B cell (primary cell): ENCODE measurements at regions not wholly inside any gene's neighbourhood (a gene's known extent, or its start where the extent isn't known, plus 50 kb on each side); places are given as distances from the start of the nearest gene placed in this dataset.

ENCODE experiments used
- ATAC-seq: fragments of 200-7000 bp; cut with Tn5 transposase; one replicate; pipeline ENCODE4 v1.10.0; 2021; ENCODE audit warnings: low read depth, mild to moderate bottlenecking, moderate number of reproducible peaks, moderate library complexity
- CTCF ChIA-PET: fragments of 350-600 bp; sonication (Branson Sonifier 250); formaldehyde crosslinking; loops from one replicate; lab custom pipeline; 2021; ENCODE audit warnings: antibody characterized with exemption, inconsistent platforms; lab: Charles Lee
- POLR2A ChIA-PET: fragments of 350-600 bp; sonication (Branson Sonifier 250); formaldehyde crosslinking; loops from one replicate; lab custom pipeline; 2021; ENCODE audit warnings: antibody characterized with exemption; lab: Charles Lee
- DNase-seq: peaks from one replicate; pipeline ENCODE4 v3.0.0; 2013
- H2AFZ ChIP-seq: 2 replicates; pipeline ENCODE4 v1.6.1; 2012; ENCODE audit warnings: mild to moderate bottlenecking, low read depth, low read length; ENCODE audit not compliant: insufficient read depth, poor library complexity, severe bottlenecking
- H3K27ac ChIP-seq, 2 donors: 1 replicate in 1 of 2; 2 replicates in 1 of 2; pipeline ENCODE4 v1.5.1; 2012 to 2013; ENCODE audit warnings: low read length in 2 of 2, mild to moderate bottlenecking in 2 of 2, moderate library complexity in 1 of 2
- H3K27me3 ChIP-seq, 4 experiments: fragments of 200-600 bp in 1 of 4; sonication (generic) in 1 of 4; replicated peaks in 1 of 4; 1 replicate in 2 of 4; 2 replicates in 2 of 4; pipeline versions ENCODE4 v1.6.1 to v1.7.0; 2013 to 2016; ENCODE audit warnings: low read length in 3 of 4, mild to moderate bottlenecking in 2 of 4, mixed read lengths in 1 of 4, moderate library complexity in 1 of 4; ENCODE audit not compliant: insufficient read depth in 4 of 4, control insufficient read depth in 3 of 4; ENCODE audit errors: control extremely low read depth in 1 of 4
- H3K36me3 ChIP-seq, 2 experiments: replicated peaks in 1 of 2; 1 replicate in 1 of 2; 2 replicates in 1 of 2; pipeline versions ENCODE4 v1.6.1 to v1.7.1; 2013; ENCODE audit warnings: low read length in 1 of 2; ENCODE audit not compliant: insufficient read depth in 2 of 2, control insufficient read depth in 1 of 2; ENCODE audit errors: control extremely low read depth in 1 of 2, extremely low read depth in 1 of 2
- H3K4me1 ChIP-seq, 2 donors: fragments of 200-600 bp in 1 of 2; sonication (generic) in 1 of 2; 1 replicate in 1 of 2; 2 replicates in 1 of 2; pipeline versions ENCODE4 v1.5.1 to v1.6.1; 2013 to 2017; ENCODE audit warnings: low read length in 2 of 2; ENCODE audit not compliant: control insufficient read depth in 2 of 2, insufficient read depth in 2 of 2
- H3K4me2 ChIP-seq: replicated peaks from 2 replicates; pipeline ENCODE3; 2012; ENCODE audit warnings: mild to moderate bottlenecking, low read depth, low read length; ENCODE audit not compliant: poor library complexity, severe bottlenecking
- H3K4me3 ChIP-seq, 5 experiments: fragments of 200-600 bp in 1 of 5; sonication (generic) in 1 of 5; 1 replicate in 3 of 5; 2 replicates in 2 of 5; pipeline versions ENCODE4 v1.5.1 to v1.7.0; 2011 to 2016; ENCODE audit warnings: low read length in 4 of 5, mild to moderate bottlenecking in 4 of 5, low read depth in 2 of 5, control low read depth in 1 of 5, moderate library complexity in 1 of 5; ENCODE audit not compliant: insufficient read depth in 1 of 5; ENCODE audit errors: control extremely low read depth in 1 of 5, extremely low read depth in 1 of 5
- H3K79me2 ChIP-seq: fragments of 200-600 bp; sonication (generic); one replicate; pipeline ENCODE4 v1.6.0; 2016; ENCODE audit warnings: low read length; ENCODE audit not compliant: control insufficient read depth, insufficient read depth
- H3K9ac ChIP-seq: fragments of 200-600 bp; sonication (generic); 2 replicates; pipeline ENCODE4 v1.6.1; 2017; ENCODE audit warnings: mild to moderate bottlenecking, low read length, moderate library complexity
- H3K9me3 ChIP-seq, 3 donors: one replicate each; pipeline versions ENCODE4 v1.6.1 to v1.7.1; 2013; ENCODE audit warnings: low read length in 2 of 3; ENCODE audit not compliant: control insufficient read depth in 2 of 3, insufficient read depth in 1 of 3; ENCODE audit errors: control extremely low read depth in 1 of 3
- H4K20me1 ChIP-seq: 2 replicates; pipeline ENCODE4 v1.6.0; 2012; ENCODE audit warnings: mild to moderate bottlenecking, low read length; ENCODE audit not compliant: insufficient read depth, control insufficient read depth, poor library complexity, severe bottlenecking
- H3K27ac Mint-ChIP-seq: one replicate; pipeline ENCODE4 v1.8.0; 2021; ENCODE audit warnings: mixed read lengths
- H3K27me3 Mint-ChIP-seq: one replicate; pipeline ENCODE4 v1.8.0; 2021; ENCODE audit warnings: mixed read lengths
- H3K4me1 Mint-ChIP-seq: one replicate; pipeline ENCODE4 v1.8.0; 2021; ENCODE audit warnings: mixed read lengths
- H3K4me3 Mint-ChIP-seq: one replicate; pipeline ENCODE4 v1.8.0; 2021; ENCODE audit warnings: mixed read lengths
- H3K9me3 Mint-ChIP-seq: one replicate; pipeline ENCODE4 v1.8.0; 2022; ENCODE audit warnings: mixed read lengths; ENCODE audit not compliant: insufficient read depth
- EZH2 ChIP-seq: IDR thresholded peaks from 2 replicates; pipeline ENCODE4 v1.6.1; 2012; ENCODE audit warnings: borderline replicate concordance, low read depth, mild to moderate bottlenecking, moderate library complexity, low read length; ENCODE audit not compliant: insufficient read depth, poor library complexity, severe bottlenecking
- WGBS: methylation state at CpG from one replicate; pipeline ENCODE4 v1.1.5; 2013; ENCODE audit warnings: missing lambda C conversion rate; ENCODE audit not compliant: insufficient coverage; 5-methylcytosine and 5-hydroxymethylcytosine counted together
- intact Hi-C: fragments of 100-400 bp; cut with micrococcal nuclease; formaldehyde crosslinking; loops from one replicate; pipeline ENCODE4 v1.10.0; 2022
- TF ChIP-seq, protein P1 (sequence below): fragments of 200-600 bp; IDR thresholded peaks from one replicate; pipeline ENCODE4 v1.8.0; 2022; ENCODE audit warnings: antibody characterized with exemption, mild to moderate bottlenecking

DNA sequence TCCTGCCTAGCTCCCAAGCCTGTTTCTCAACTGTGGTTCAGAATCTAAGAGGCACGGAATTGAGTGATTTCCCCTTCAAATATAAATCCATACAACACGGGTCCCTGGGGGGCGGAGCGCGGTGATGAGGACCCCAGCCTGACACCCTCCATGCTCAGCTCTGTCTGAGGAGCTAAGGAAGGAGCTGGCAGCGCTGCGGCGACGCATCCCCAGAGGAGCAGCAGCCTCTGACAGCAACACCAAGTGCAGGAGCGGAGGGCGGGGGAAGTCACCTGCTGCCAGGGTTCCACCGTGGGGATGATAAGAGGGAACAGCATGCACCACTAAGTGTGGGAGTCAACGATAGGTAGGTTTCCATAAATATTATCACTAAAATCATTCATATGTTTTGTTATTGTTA is 72.6 kb upstream of the VWC2 start:
- no peaks in the 10 kb centered on the region for H4K20me1 ChIP-seq
- no peaks in the 10 kb centered on the region for H3K27me3 ChIP-seq
- Mint-ChIP-seq H3K9me3 (peaks cover 2% of the 10 kb centered on the region), H3K27ac (no peak overlapping the region), H3K27me3 (peaks cover 4% of the 10 kb centered on the region), H3K4me3 (no peak overlapping the region), H3K4me1 (no peaks in the 10 kb centered on the region)
- CTCF ChIA-PET = no interaction called here
- H3K4me3 ChIP-seq = no peak overlapping the region
- H3K79me2 ChIP-seq = no peaks in the 10 kb centered on the region
- no peaks in the 10 kb centered on the region for H3K4me1 ChIP-seq
- TF ChIP-seq, protein P1, sequence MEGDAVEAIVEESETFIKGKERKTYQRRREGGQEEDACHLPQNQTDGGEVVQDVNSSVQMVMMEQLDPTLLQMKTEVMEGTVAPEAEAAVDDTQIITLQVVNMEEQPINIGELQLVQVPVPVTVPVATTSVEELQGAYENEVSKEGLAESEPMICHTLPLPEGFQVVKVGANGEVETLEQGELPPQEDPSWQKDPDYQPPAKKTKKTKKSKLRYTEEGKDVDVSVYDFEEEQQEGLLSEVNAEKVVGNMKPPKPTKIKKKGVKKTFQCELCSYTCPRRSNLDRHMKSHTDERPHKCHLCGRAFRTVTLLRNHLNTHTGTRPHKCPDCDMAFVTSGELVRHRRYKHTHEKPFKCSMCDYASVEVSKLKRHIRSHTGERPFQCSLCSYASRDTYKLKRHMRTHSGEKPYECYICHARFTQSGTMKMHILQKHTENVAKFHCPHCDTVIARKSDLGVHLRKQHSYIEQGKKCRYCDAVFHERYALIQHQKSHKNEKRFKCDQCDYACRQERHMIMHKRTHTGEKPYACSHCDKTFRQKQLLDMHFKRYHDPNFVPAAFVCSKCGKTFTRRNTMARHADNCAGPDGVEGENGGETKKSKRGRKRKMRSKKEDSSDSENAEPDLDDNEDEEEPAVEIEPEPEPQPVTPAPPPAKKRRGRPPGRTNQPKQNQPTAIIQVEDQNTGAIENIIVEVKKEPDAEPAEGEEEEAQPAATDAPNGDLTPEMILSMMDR = no peak
- no peak for TF ChIP-seq EZH2
- H3K27ac ChIP-seq = no peak overlapping the region
- DNase-seq = no peak
- H3K9ac ChIP-seq = no peak overlapping the region
- ATAC-seq = no peak
- 94% methylated on average over 10 of the region's 13 CpGs for WGBS
- H3K4me2 ChIP-seq = no peak overlapping the region
- intact Hi-C loops = no loop called here
- H2AFZ ChIP-seq = no peak overlapping the region
- H3K36me3 ChIP-seq = no peaks in the 10 kb centered on the region
- POLR2A ChIA-PET = no interaction called here
- peaks cover 0 to 12% (median 0%) of the 10 kb centered on the region in 3 donors for H3K9me3 ChIP-seq

DNA sequence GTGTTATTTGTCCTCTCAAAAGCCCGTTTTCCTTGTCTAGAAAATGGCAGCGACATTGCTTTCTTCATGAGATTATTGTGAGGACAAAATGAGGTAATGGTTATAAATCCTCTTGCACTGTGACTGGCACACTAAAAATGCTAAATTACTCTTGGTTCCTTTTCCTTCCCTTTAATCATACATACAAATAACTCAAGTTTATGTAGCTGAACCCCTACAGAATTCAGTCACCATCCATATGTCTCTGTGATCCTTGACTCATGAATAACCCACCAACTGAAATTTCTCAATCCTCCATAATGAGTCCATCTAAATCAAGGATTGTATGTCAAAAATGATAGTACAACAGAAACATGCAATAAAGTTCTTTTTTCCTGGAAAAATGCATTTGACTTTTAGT is 71.3 kb upstream of the VWC2 start:
- ChIA-PET CTCF (no interaction called here), POLR2A (no interaction called here)
- no peak overlapping the region for H3K4me3 Mint-ChIP-seq
- Histone ChIP-seq H3K79me2 (no peaks in the 10 kb centered on the region), H3K27me3 (no peaks in the 10 kb centered on the region), H3K9ac (no peak overlapping the region), H3K9me3 (peaks cover 0 to 12% (median 0%) of the 10 kb centered on the region in 3 donors), H2AFZ (no peak overlapping the region), H3K4me2 (no peak overlapping the region), H3K4me1 (no peaks in the 10 kb centered on the region), H3K36me3 (no peaks in the 10 kb centered on the region), H4K20me1 (no peaks in the 10 kb centered on the region), H3K4me3 (no peak overlapping the region), H3K27ac (no peak overlapping the region)
- H3K9me3 Mint-ChIP-seq = peaks cover 2% of the 10 kb centered on the region
- ATAC-seq (no peak), DNase-seq (no peak)
- peaks cover 4% of the 10 kb centered on the region for H3K27me3 Mint-ChIP-seq
- TF ChIP-seq, protein P1 = no peak
- no peak for TF ChIP-seq EZH2
- intact Hi-C loops = no loop called here
- no peak overlapping the region for H3K27ac Mint-ChIP-seq
- no CpG with 5 or more reads among the region's 2 CpGs for WGBS
- no peaks in the 10 kb centered on the region for H3K4me1 Mint-ChIP-seq
